Pancreas (tissue), 10 donors: ENCODE measurements at regions not wholly inside any gene's neighbourhood (a gene's known extent, or its start where the extent isn't known, plus 50 kb on each side); places are given as distances from the start of the nearest gene placed in this dataset.

Experiments used
- ATAC-seq, 4 donors: fragments of 200-7000 bp; cut with Tn5 transposase; one replicate each; pipeline versions ENCODE4 v1.8.0 to v1.9.1; 2020; ENCODE audit warnings: mild to moderate bottlenecking in 4 of 4, moderate library complexity in 4 of 4
- DNase-seq, 6 donors: peaks; one replicate each; pipeline ENCODE4 v3.0.0-alpha.2; 2020
- FAIRE-seq: peaks from 2 replicates; lab custom pipeline; 2012; peaks lifted over from hg19 to GRCh38; lab: Jason Lieb, UNC
- H3K27ac ChIP-seq, 4 donors: fragments of 200-600 bp; sonication (generic); 1 replicate in 3 of 4; 2 replicates in 1 of 4; pipeline versions ENCODE4 v1.5.0 to v1.8.0; 2020
- H3K27me3 ChIP-seq, 4 donors: fragments of 200-600 bp; one replicate each; pipeline ENCODE4 v1.8.0; 2021
- H3K36me3 ChIP-seq, 3 donors: fragments of 200-600 bp; sonication (generic) in 1 of 3; one replicate each; pipeline versions ENCODE4 v1.5.0 to v1.8.0; 2020 to 2021
- H3K4me1 ChIP-seq, 3 donors: fragments of 200-600 bp; one replicate each; pipeline ENCODE4 v1.8.0; 2021
- H3K4me3 ChIP-seq, 4 donors: fragments of 200-600 bp; sonication (generic) in 2 of 4; one replicate each; pipeline versions ENCODE4 v1.5.0 to v1.8.0; 2020 to 2021
- H3K9me3 ChIP-seq, 4 donors: fragments of 200-600 bp; one replicate each; pipeline ENCODE4 v1.8.0; 2021
- CTCF ChIP-seq, 4 donors: fragments of 200-600 bp; sonication (generic) in 3 of 4; IDR thresholded peaks; one replicate each; pipeline versions ENCODE4 v1.5.0 to v1.8.0; 2021; ENCODE audit warnings: antibody characterized with exemption in 4 of 4
- whole genome bisulfite sequencing, 2 donors: extraction: QIAGEN DNeasy Blood & Tissue Kit; methylation state at CpG; one replicate each; pipeline ENCODE4 v1.1.7; 2013; 5-methylcytosine and 5-hydroxymethylcytosine counted together
- intact Hi-C, 3 donors: fragments of 100-400 bp; cut with DNase I; formaldehyde crosslinking; loops; one replicate each; pipeline versions ENCODE4 v1.11.1 to v1.14.2; 2022
- donor health status: healthy with polysubstance abuse.
- donor health status: DM: no; HTN: no; CAD: no; lungs with moderate emphysema.
- donor health status: DM: no; HTN: no; CAD: no.
- donor health status: control.
- donor health status: control.
- donor health status: Bipolar disorder and iron deficiency.
- donor health status: DM: yes; HTN: yes; CAD: no.
- donor health status: DM: no; HTN: no; CAD: no.
- donor health status: DM: no; HTN: no; CAD: no.
- donor health status: DM: yes; HTN: yes; CAD: no.

- DNase-seq (no peak), ATAC-seq (peak in 1 of 4 donors; percentile 21), FAIRE-seq (no peak)
- Histone ChIP-seq H3K9me3 (no peaks in the 10 kb centered on the region), H3K4me3 (no peak overlapping the region), H3K4me1 (no peaks in the 10 kb centered on the region), H3K36me3 (no peaks in the 10 kb centered on the region), H3K27me3 (no peaks in the 10 kb centered on the region), H3K27ac (no peak overlapping the region)
- intact Hi-C loops: no loop called here
- no peak for TF ChIP-seq CTCF (IDR thresholded peaks at IDR 0.05)
- WGBS, 2 donors: 6 to 14% methylated on average over 1 of the region's 1 CpG
These were observed 723.7 kb downstream of the RWDD3 start for GRCh38 chr1:95957748-95958147.

- DNase-seq (no peak), FAIRE-seq (no peak), ATAC-seq (no peak)
- no peaks in the 10 kb centered on the region for H3K27me3 ChIP-seq
- no peak overlapping the region for H3K27ac ChIP-seq
- no peak overlapping the region for H3K4me3 ChIP-seq
- no peaks in the 10 kb centered on the region for H3K4me1 ChIP-seq
- no peaks in the 10 kb centered on the region for H3K36me3 ChIP-seq
- H3K9me3 ChIP-seq: no peaks in the 10 kb centered on the region
- TF ChIP-seq CTCF (IDR thresholded peaks at IDR 0.05): no peak
- intact Hi-C loops: no loop called here
These were observed 732.9 kb downstream of the RWDD3 start for GRCh38 chr1:95966866-95967265.

GRCh38 chr1:95974586-95974985 is 740.6 kb downstream of the RWDD3 start:
- TF ChIP-seq CTCF (IDR thresholded peaks at IDR 0.05): no peak
- no peak for ATAC-seq
- intact Hi-C loops: no loop called here
- no peaks in the 10 kb centered on the region for H3K4me1 ChIP-seq
- H3K9me3 ChIP-seq: no peaks in the 10 kb centered on the region
- H3K4me3 ChIP-seq: no peak overlapping the region
- FAIRE-seq: no peak
- no peak overlapping the region for H3K27ac ChIP-seq
- DNase-seq: no peak
- no peaks in the 10 kb centered on the region for H3K36me3 ChIP-seq
- no peaks in the 10 kb centered on the region for H3K27me3 ChIP-seq

- Histone ChIP-seq H3K4me1 (no peaks in the 10 kb centered on the region), H3K4me3 (no peak overlapping the region), H3K36me3 (no peaks in the 10 kb centered on the region), H3K27ac (no peak overlapping the region), H3K27me3 (no peaks in the 10 kb centered on the region), H3K9me3 (no peaks in the 10 kb centered on the region)
- DNase-seq: no peak
- FAIRE-seq: no peak
- no peak for ATAC-seq
- intact Hi-C loops: no loop called here
- no peak for TF ChIP-seq CTCF (IDR thresholded peaks at IDR 0.05)
These were observed 738.9 kb upstream of the PTBP2 start for GRCh38 chr1:95982711-95983110.

- no peaks in the 10 kb centered on the region for H3K9me3 ChIP-seq
- H3K36me3 ChIP-seq: no peaks in the 10 kb centered on the region
- DNase-seq: no peak
- TF ChIP-seq CTCF (IDR thresholded peaks at IDR 0.05): no peak
- no peak for ATAC-seq
- H3K27me3 ChIP-seq: no peaks in the 10 kb centered on the region
- H3K4me1 ChIP-seq: no peaks in the 10 kb centered on the region
- FAIRE-seq: no peak
- intact Hi-C loops: no loop called here
- no peak overlapping the region for H3K4me3 ChIP-seq
- H3K27ac ChIP-seq: no peak overlapping the region
These were observed 737.8 kb upstream of the PTBP2 start for GRCh38 chr1:95983831-95984230.
